DOHH2 (cell line): ENCODE measurements at regions not wholly inside any gene's neighbourhood (a gene's known extent, or its start where the extent isn't known, plus 50 kb on each side); places are given as distances from the start of the nearest gene placed in this dataset.

ENCODE experiments used
- EZH2phosphoT487 ChIP-seq: fragments of 200-600 bp; sonication (generic); IDR thresholded peaks from 2 replicates; pipeline ENCODE4 v1.6.1; 2017; ENCODE audit warnings: borderline replicate concordance, mild to moderate bottlenecking, antibody characterized with exemption, low read length, moderate library complexity, mixed read lengths
- TF ChIP-seq, protein P1 (sequence below): fragments of 200-600 bp; sonication (generic); IDR thresholded peaks from one replicate; pipeline ENCODE4 v1.5.1; 2014; ENCODE audit warnings: antibody characterized with exemption, mild to moderate bottlenecking, low read depth, low read length; ENCODE audit not compliant: poor library complexity, severe bottlenecking

DNA sequence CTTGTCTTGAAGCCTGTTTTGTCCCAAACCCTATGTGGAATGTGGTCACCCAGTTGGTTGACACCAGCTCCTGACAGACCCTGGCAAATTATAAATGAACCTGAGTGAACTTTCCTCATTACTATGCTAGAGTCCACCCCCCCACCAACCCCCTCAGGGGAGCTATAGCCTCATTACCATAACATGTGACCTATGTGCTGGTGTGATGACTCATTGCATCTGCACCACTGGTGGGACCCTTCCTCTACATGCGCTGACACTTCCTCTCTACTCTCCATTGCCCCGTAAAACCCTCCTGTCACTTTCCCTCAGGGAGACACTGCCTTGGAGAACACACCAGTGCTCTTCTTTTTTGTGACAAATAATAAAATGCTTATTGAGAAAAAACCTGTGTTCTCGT is 105.0 kb upstream of the SESN3 start:
- TF ChIP-seq, protein P1, sequence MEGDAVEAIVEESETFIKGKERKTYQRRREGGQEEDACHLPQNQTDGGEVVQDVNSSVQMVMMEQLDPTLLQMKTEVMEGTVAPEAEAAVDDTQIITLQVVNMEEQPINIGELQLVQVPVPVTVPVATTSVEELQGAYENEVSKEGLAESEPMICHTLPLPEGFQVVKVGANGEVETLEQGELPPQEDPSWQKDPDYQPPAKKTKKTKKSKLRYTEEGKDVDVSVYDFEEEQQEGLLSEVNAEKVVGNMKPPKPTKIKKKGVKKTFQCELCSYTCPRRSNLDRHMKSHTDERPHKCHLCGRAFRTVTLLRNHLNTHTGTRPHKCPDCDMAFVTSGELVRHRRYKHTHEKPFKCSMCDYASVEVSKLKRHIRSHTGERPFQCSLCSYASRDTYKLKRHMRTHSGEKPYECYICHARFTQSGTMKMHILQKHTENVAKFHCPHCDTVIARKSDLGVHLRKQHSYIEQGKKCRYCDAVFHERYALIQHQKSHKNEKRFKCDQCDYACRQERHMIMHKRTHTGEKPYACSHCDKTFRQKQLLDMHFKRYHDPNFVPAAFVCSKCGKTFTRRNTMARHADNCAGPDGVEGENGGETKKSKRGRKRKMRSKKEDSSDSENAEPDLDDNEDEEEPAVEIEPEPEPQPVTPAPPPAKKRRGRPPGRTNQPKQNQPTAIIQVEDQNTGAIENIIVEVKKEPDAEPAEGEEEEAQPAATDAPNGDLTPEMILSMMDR: no peak
- no peak for TF ChIP-seq EZH2phosphoT487
